Fibroblast of peridontal ligament (primary cell): ENCODE measurements at regions not wholly inside any gene's neighbourhood (a gene's known extent, or its start where the extent isn't known, plus 50 kb on each side); places are given as distances from the start of the nearest gene placed in this dataset.

Source experiments
- DNase-seq: peaks from one replicate; pipeline ENCODE4 v3.0.0-alpha.2; 2010; ENCODE audit errors: extremely low read depth

DNA sequence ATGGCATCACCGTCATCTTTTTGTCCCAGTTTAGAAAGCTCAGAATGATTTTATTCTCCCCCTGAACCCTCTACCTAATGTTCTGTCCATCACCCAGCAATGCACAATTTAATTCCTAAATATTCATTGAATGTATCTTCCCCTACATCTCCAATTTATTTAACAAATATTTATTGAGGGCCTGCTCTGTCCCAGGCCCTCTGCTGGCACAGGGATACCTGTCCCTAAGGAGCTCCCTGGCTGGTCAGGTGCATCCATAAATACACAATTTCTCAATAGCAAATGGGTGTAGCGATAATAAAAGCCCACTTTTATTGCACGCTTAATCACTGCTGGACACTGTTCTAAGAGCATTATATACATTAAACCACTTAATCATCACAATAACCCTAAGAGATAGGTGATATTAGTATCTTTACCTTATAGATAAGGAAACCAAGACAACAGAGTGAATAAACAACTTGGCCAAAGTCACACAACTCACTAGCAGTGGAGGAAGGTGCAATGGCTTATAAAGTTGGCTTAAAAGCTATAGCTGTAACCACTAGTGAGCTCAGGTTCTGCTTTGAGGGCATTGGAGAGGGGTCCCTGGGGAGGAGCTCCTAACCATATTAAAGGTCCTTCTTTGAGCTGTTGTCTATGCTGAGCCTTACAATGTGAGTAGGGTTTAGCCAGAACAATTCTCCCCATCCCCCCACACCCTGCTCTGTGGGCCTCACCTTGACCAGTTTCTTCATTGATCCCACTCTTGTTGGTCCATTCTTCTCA is 126.3 kb upstream of the JUN start:
- DNase-seq: no peak

DNA sequence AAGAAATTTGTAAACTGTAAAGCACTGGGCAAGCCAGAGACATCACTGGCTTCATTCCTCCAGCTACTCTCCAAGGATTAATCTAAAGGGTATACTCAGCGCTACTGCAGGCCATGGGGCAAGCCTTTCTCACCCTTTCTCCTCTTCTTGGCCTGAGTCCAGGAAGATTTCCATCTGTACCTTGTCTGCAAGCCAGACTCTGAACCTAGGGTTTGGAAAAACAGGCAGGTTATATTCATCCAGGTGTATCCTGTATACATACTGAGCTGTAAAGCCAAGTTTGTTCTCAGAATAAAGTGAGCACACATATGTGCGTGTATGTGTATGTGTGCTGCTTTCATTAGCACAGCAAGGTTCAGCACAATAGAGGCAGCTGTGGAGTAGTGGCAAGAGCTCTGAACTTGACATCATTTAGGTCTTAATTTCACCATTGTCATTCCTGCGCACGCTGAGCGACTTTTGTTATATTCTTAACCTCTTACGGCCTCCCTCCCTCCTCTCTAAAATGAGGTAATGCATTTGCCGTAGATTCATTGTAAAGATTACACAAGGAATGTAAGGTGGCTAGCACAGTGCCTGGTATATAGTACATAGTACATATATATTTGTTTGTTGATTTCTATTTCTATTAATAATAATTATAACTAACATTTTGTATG is 128.1 kb upstream of the JUN start:
- no peak for DNase-seq

GRCh38 chr1:58914925-58915324 is 131.1 kb upstream of the JUN start:
- no peak for DNase-seq

DNA sequence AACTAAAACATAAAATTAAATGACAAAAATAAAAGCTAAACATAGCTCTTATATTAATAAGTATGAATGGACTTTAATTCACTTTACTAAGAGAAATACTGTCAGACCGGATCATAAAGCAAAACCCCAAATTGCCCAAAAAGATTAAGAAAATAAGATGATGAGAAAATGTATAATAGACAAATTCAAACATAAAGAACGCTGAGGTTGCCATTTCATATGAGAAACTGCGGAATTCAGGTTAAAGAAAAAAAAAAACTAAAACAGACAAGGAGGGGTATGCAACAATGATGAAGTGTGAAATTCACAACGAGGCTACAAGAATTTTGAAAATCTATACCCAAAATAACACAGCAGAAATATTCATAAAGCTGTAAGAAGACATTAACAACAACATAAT is 133.6 kb upstream of the JUN start:
- no peak for DNase-seq

DNA sequence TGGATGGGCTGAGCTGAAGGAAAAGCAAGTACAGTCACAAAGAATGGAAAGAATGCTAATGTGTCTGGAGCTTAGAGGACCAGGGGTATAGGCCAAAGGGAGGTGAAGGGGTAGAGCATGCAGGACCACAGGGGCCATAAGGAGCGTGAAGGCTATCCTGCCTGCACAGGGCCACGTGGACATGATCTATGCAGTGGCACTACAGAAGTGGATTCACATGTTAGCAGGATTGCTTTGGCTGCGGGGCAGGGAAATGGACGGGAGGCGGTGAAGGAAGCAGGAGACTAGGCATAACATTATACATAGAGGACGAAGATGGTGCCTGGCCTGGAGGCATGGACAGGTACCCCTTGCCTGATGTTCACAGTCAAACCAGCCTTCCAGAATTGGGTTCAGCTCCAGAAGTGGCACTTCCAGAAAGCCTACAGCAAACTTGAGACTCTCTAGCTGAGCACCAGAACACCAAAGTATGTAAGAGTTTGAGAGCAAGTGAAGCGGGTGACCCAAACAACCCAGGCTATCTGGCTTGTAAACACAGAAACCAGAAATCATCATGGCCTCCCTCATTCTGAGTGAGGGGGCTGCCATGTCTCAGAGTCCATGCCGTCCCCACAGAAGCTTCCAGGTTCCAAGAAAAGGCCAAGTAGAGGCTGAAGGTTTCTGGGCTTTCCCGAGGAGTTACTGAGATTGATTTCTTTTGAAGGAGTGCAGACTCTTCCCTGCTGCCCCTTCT is 135.5 kb upstream of the JUN start:
- DNase-seq: no peak

DNA sequence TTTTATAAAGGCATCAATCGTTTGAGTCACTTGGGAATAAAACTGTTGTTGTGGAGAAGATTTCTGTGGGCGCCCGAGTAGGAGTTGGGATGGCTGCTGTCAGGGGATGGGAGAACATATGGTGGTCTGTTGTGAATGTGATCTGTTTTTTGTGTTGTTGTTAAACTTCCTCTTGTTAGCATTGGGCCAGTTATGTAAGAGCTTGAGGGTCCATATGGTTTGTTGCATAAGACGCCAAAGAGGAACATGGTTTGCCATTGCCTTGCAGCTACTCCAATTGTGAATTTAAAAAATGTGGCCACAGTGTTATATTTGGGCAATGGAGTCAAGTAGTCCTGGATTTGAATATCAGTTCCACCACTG is 136.1 kb upstream of the JUN start:
- no peak for DNase-seq

- DNase-seq: no peak
Observed at GRCh38 chr1:58921342-58921741, 137.5 kb upstream of the JUN start.

- no peak for DNase-seq
Observed at GRCh38 chr1:58921751-58922150, 137.9 kb upstream of the JUN start.

- DNase-seq: no peak
Observed at GRCh38 chr1:58922302-58923089, 138.6 kb upstream of the JUN start.

DNA sequence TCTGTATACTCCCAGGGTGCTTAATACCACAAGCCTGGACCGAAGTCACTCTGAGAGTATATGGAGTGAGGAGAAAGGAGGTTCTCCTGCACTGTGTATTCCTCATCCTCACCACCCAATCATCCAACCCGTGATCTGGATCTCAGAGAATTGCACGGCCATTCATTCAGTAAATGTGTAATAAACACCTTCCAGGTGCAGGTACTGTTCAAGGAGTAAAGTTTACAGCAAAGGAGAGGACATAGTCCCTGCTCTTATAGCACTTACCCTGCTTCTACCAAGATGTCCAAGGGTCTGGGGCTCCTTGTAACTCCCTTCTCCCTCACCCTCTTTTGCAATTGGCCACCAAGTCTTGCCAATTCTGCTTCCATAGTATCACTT is 139.2 kb upstream of the JUN start:
- no peak for DNase-seq

DNA sequence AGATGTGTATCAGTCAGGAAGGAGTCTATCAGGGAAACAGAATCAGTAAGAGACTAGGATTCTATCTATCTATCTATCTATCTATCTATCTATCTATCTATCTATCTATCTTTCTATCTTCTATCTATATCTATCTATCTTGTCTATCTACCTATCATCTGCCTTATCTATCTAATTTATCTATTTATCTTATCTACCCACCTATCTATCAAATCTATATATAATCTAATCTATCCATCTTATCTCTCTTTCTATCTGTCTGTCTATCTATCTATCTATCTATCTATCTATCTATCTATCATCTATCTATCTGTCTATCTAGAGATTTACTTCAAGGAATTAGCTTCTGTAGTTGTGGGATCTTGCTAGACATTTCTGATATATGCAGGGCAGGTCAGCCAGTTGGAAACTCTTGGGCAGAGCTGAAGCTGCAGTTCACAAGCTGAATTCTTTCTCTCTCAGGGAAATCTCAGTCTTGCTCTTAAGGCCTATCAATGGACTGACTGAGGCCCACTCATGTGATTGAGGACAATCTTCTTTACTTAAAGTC is 140.2 kb upstream of the JUN start:
- no peak for DNase-seq

DNA sequence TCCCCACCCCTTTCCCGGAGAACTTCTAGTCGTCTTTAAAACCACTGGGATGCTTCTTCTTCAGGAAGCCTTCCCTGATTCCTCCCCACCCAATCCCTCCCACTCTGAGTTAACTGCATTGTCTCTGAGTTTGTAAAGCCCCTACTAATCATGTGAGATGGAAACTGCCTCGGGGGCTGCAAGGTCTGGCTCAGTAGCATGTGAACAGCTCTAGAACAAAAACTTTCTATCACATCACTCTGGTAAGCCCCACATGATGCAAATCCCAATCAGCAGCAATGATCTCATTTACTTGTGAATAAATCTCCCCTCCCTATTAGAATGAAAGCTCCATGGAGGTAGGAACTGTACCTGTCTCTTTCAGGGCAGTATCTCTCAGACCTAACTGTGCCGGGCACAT is 141.0 kb upstream of the JUN start:
- DNase-seq: no peak

DNA sequence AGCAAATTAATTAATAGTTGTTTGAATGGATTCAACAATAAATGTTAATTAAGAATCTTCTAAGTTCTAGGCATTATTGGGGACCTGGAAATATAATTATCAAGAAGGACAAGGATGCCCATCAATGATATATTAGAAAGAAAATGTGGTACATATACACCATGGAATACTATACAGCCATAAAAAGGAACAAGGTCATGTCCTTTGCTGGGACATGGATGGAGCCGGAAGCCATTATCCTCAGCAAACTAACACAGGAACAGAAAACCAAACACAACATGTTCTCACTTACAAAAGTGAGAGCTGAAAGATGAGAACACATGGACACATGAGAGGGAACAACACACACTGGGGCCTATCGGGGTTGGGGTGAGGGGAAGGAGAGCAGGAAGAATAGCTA is 141.4 kb upstream of the JUN start:
- DNase-seq: no peak

DNA sequence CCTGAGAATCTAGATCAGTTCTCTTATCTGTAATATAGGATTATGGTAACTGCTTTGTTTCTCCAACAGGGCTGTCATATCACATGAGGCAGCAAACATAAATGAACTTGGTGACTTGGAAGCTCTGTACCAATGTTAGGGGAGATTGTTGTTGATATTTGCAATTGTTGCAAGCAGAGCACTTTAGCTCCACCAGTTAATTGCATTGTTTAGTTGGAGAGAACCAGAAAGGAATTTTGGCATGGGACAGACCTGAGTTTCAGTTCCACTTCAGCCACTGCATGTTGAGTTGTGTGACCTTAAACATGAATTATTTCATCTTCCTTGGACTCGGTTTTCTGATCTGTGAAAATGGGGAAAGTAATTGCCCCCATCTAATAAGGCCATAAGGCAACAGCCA is 142.3 kb upstream of the JUN start:
- no peak for DNase-seq

DNA sequence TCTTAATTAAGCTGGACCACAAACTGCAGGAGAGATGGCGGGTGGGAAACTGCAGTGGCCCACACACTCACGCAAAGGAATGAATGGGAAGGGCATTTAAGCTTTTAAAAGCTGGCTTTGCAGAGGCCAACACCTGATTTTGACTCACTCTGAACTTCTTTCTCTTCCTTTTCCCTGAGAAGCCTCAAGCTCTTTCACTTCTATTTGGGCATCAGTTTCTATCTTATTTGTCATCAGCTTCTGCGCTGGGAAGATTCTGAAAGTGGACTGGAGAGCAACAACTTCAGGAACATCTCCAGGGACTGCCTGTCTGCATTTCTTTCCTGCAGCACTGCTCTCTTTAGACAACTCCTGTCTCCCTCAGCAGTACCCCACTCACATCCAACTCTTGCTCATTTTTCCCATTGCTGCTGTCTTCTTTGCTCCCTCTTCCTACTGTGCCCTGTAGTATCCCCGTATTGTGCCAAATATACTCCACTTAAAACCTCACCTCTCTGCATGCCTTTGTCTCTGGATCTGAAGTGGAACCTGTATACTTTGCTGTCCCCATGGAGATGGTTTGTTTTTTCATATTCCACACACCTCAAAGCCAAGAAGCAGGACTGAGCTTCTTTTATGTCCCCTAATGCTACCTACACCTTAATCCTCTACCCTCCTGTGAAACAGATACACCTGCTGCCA is 143.3 kb upstream of the JUN start:
- DNase-seq: peak; percentile 34

- no peak for DNase-seq
Observed at GRCh38 chr1:58927722-58928085, 143.9 kb upstream of the JUN start.

DNA sequence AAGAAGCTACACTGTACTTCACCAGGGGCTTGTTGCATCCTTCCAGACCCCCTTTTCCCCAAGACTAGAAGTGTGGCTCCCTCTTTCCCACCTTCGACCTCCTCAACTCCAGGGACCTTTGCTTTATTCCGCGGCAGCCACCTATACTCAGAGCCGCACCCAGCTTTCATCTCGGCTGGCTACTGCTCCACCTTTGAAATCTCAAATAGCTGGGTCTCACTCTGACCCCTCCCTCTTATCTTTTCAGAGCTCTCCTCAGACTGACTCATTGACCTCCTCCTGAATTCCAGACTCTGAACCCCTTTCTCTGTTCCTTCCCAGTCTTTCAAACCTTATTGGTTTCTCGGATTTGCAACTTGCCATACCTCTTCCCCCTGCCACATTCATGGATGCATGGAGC is 144.7 kb upstream of the JUN start:
- no peak for DNase-seq

- no peak for DNase-seq
Observed at GRCh38 chr1:58929671-58930325, 146.0 kb upstream of the JUN start.

DNA sequence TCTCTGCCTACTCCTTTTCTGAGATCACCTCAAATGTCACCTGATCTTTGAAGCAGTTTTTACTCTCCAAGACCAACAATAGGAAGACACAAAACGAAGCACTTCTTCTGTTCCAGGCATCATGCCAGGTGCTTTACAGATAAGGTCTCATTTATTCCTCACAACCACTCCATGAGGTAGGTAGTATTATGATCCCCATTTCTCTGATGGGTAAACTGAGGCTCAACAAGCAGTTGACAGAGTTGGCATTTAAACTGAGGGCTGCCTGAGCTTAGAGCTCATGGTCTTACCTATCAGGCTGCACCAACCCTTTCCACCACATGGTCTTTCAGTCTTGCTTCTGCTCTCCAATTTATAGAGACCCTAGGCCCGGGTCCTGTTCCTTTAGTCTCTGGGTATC is 147.2 kb upstream of the JUN start:
- DNase-seq: no peak

GRCh38 chr1:58931756-58932155 is 147.9 kb upstream of the JUN start:
- no peak for DNase-seq
